ENCODE measurements at regions not wholly inside any gene's neighbourhood (a gene's known extent, or its start where the extent isn't known, plus 50 kb on each side); places are given as distances from the start of the nearest gene placed in this dataset.
"Not testable (repeated sequence)": the region's sequence is repeated elsewhere in the genome, so short reads cannot be mapped to it uniquely, and the experiment has no call there.

- no peak for DNase-seq
Observed at GRCh38 chr2:195456771-195457170, 200.3 kb upstream of the SLC39A10 start.

GRCh38 chr2:195451160-195451559 is 205.9 kb upstream of the SLC39A10 start:
- DNase-seq = no peak

GRCh38 chr2:195450552-195451113 is 206.4 kb upstream of the SLC39A10 start:
- DNase-seq = no peak

- DNase-seq = no peak
Observed at GRCh38 chr2:195447323-195447975, 209.6 kb upstream of the SLC39A10 start.

GRCh38 chr2:195445639-195446038 is 211.4 kb upstream of the SLC39A10 start:
- no peak for DNase-seq

- no peak for DNase-seq
Observed at GRCh38 chr2:195443926-195444325, 213.1 kb upstream of the SLC39A10 start.

GRCh38 chr2:195442458-195443175 is 214.4 kb upstream of the SLC39A10 start:
- no peak for DNase-seq

GRCh38 chr2:195438692-195439091 is 218.3 kb upstream of the SLC39A10 start:
- no peak for DNase-seq

- DNase-seq = no peak
Observed at GRCh38 chr2:195437521-195437920, 219.5 kb upstream of the SLC39A10 start.

- no peak for DNase-seq
Observed at GRCh38 chr2:195434346-195434745, 222.7 kb upstream of the SLC39A10 start.

GRCh38 chr2:195433729-195434128 is 223.3 kb upstream of the SLC39A10 start:
- not testable (repeated sequence) for DNase-seq

- DNase-seq = no peak
Observed at GRCh38 chr2:195428673-195429072, 228.4 kb upstream of the SLC39A10 start.

GRCh38 chr2:195425328-195425727 is 231.7 kb upstream of the SLC39A10 start:
- no peak for DNase-seq

GRCh38 chr2:195419033-195419432 is 238.0 kb upstream of the SLC39A10 start:
- DNase-seq = no peak

GRCh38 chr2:195414537-195415100 is 242.4 kb upstream of the SLC39A10 start:
- DNase-seq = no peak

GRCh38 chr2:195413944-195414343 is 243.1 kb upstream of the SLC39A10 start:
- no peak for DNase-seq

- no peak for DNase-seq
Observed at GRCh38 chr2:195413422-195413821, 243.6 kb upstream of the SLC39A10 start.

- no peak for DNase-seq
Observed at GRCh38 chr2:195411219-195411687, 245.8 kb upstream of the SLC39A10 start.

GRCh38 chr2:195410074-195410671 is 246.9 kb upstream of the SLC39A10 start:
- no peak for DNase-seq

- no peak for DNase-seq
Observed at GRCh38 chr2:195408811-195409210, 248.2 kb upstream of the SLC39A10 start.

- no peak for DNase-seq
Observed at GRCh38 chr2:195408196-195408595, 248.8 kb upstream of the SLC39A10 start.

- DNase-seq = no peak
Observed at GRCh38 chr2:195407783-195408182, 249.2 kb upstream of the SLC39A10 start.

- DNase-seq = no peak
Observed at GRCh38 chr2:195406886-195407603, 250.0 kb upstream of the SLC39A10 start.

All from activated CD4-positive, alpha-beta T cell treated with anti-CD3 and anti-CD28 coated beads for 4 hours (primary cell).